ENCODE measurements at regions not wholly inside any gene's neighbourhood (a gene's known extent, or its start where the extent isn't known, plus 50 kb on each side); places are given as distances from the start of the nearest gene placed in this dataset.

DNA sequence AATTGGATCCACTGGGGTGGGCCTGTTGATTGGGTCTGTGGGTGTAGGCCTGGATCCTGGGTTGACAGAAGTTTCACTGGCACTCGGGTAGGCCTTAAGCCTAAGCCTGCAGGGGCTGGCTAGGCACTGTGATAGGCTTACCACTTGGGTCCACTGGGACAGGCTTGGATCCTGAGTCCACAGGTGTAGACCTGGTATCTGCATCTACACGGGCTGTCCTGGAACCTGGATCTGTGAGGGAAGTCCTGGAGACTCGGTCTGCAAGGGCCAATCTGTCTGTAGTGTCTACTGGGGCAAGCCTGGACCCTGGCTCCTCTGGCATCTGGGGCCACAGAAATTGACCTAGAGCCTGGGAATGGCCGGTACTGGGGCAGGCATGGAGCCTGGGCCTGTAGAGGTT, 219.0 kb upstream of the NRG3 start:
- Histone ChIP-seq H4K91ac (replicated peaks; ENCODE audit: insufficient read length, low read length) (no peak overlapping the region), H4K8ac (ENCODE audit: extremely low read depth, insufficient read depth, low read length) (no peak overlapping the region), H2BK20ac (ENCODE audit: low read length) (no peak overlapping the region), H3K4me1 (replicated peaks in 1 of 4; ENCODE audit: control insufficient read depth in 3 of 4, insufficient read depth in 4 of 4, low read length in 3 of 4) (no peaks in the 10 kb centered on the region), H2BK120ac (replicated peaks; ENCODE audit: low read depth, low read length) (no peak overlapping the region), H3K23me2 (ENCODE audit: low read depth, low read length) (no peaks in the 10 kb centered on the region), H3K18ac (ENCODE audit: extremely low read depth, low read length) (no peak overlapping the region), H3K79me1 (ENCODE audit: low read depth, low read length) (no peaks in the 10 kb centered on the region), H3K36me3 (ENCODE audit: control insufficient read depth in 2 of 4, insufficient read depth in 4 of 4, low read length in 3 of 4) (no peaks in the 10 kb centered on the region), H3K9me3 (ENCODE audit: insufficient read depth in 2 of 2, low read depth in 1 of 2, low read length in 1 of 2) (no peaks in the 10 kb centered on the region), H3K4me2 (ENCODE audit: insufficient read depth in 1 of 2, low read depth in 2 of 2, low read length in 2 of 2) (no peak overlapping the region), H2BK5ac (ENCODE audit: low read depth, low read length) (no peak overlapping the region), H3K23ac (ENCODE audit: insufficient read length) (no peak overlapping the region), H2BK15ac (ENCODE audit: low read length) (no peak overlapping the region), H3K9ac (replicated peaks in 1 of 4; ENCODE audit: extremely low read depth in 1 of 4, low read depth in 3 of 4, low read length in 3 of 4) (no peak overlapping the region), H3K56ac (replicated peaks; ENCODE audit: insufficient read length, low read depth, low read length) (no peak overlapping the region), H3K79me2 (ENCODE audit: control insufficient read depth in 1 of 2, insufficient read depth in 2 of 2, low read length in 2 of 2) (no peaks in the 10 kb centered on the region), H2AFZ (ENCODE audit: low read length) (no peak overlapping the region), H4K5ac (ENCODE audit: insufficient read length, low read depth, low read length) (no peak overlapping the region), H3K4ac (replicated peaks; ENCODE audit: insufficient read length, low read depth, low read length) (no peak overlapping the region), H3K27me3 (replicated peaks in 1 of 4; ENCODE audit: control insufficient read depth in 3 of 4, extremely low read depth in 1 of 4, insufficient read depth in 3 of 4, low read length in 3 of 4) (no peaks in the 10 kb centered on the region), H2AK5ac (ENCODE audit: low read depth, low read length) (no peak overlapping the region; the same call in 1 of the 2 replicates), H2BK12ac (ENCODE audit: low read depth, low read length) (no peak overlapping the region), H3K4me3 (ENCODE audit: extremely low read depth in 1 of 4, insufficient read depth in 2 of 4, low read depth in 3 of 4, low read length in 4 of 4) (no peak overlapping the region), H4K20me1 (replicated peaks in 1 of 2; ENCODE audit: control insufficient read depth in 1 of 2, insufficient read depth in 2 of 2, low read length in 2 of 2) (no peaks in the 10 kb centered on the region), H3K27ac (ENCODE audit: low read depth, low read length) (no peak overlapping the region), H3K14ac (ENCODE audit: insufficient read length) (no peak overlapping the region)
- ChIA-PET CTCF (ENCODE audit: partially characterized antibody) (interaction anchor here (1.0 kb wide), 1 partner anchor 9 kb away, joined by 3 read pairs; no protein-coding TSS in a partner anchor), POLR2A (ENCODE audit: partially characterized antibody) (no interaction called here)
- 85% methylated on average over 4 of the region's 4 CpGs; no CpG with 5 or more reads in 1 of the 2 experiments for WGBS, 2 experiments (ENCODE audit: extremely low coverage in 1 of 2, insufficient coverage in 1 of 2, insufficient read length in 1 of 2, insufficient replicate concordance in 2 of 2, low coverage in 1 of 2, low lambda C conversion rate in 2 of 2, missing lambda C conversion rate in 1 of 2)
- FAIRE-seq: no peak
- TF ChIP-seq POLR2AphosphoS5 (IDR thresholded peaks at IDR 0.05; ENCODE audit: low read depth, low read length): no peak
- no peak for TF ChIP-seq POU5F1 (IDR thresholded peaks at IDR 0.05; ENCODE audit: low read depth, low read length)
- no peak for TF ChIP-seq JUN (IDR thresholded peaks at IDR 0.05; ENCODE audit: low read depth, low read length)
- DNase-seq (ENCODE audit: low read depth in 1 of 2, low spot score in 2 of 2): no peak
